ENCODE measurements at regions not wholly inside any gene's neighbourhood (a gene's known extent, or its start where the extent isn't known, plus 50 kb on each side); places are given as distances from the start of the nearest gene placed in this dataset.

GRCh38 chr14:98754343-98755020, 517.5 kb downstream of the BCL11B start:
- DNase-seq: no peak

GRCh38 chr14:98756749-98757148, 515.2 kb downstream of the BCL11B start:
- DNase-seq: no peak

- DNase-seq: no peak
These were observed 513.6 kb downstream of the BCL11B start for GRCh38 chr14:98758440-98758839.

- DNase-seq: no peak
These were observed 510.0 kb downstream of the BCL11B start for GRCh38 chr14:98761993-98762392.

- no peak for DNase-seq
These were observed 505.2 kb downstream of the BCL11B start for GRCh38 chr14:98766818-98767217.

- no peak for DNase-seq
These were observed 502.7 kb downstream of the BCL11B start for GRCh38 chr14:98769326-98769725.

GRCh38 chr14:98770151-98770550, 501.8 kb downstream of the BCL11B start:
- no peak for DNase-seq

GRCh38 chr14:98773814-98774213, 498.2 kb downstream of the BCL11B start:
- no peak for DNase-seq

- no peak for DNase-seq
These were observed 496.1 kb downstream of the BCL11B start for GRCh38 chr14:98775892-98776291.

- no peak for DNase-seq
These were observed 489.9 kb downstream of the BCL11B start for GRCh38 chr14:98782062-98782461.

- DNase-seq: no peak
These were observed 486.4 kb downstream of the BCL11B start for GRCh38 chr14:98785578-98785977.

- no peak for DNase-seq
These were observed 485.5 kb downstream of the BCL11B start for GRCh38 chr14:98786456-98786855.

GRCh38 chr14:98791661-98792060, 480.3 kb downstream of the BCL11B start:
- no peak for DNase-seq

- DNase-seq: no peak
These were observed 479.8 kb downstream of the BCL11B start for GRCh38 chr14:98792171-98792570.

- DNase-seq: peak; percentile 15
These were observed 473.9 kb downstream of the BCL11B start for GRCh38 chr14:98798099-98798498.

GRCh38 chr14:98799891-98800290, 472.1 kb downstream of the BCL11B start:
- no peak for DNase-seq

- DNase-seq: no peak
These were observed 470.0 kb downstream of the BCL11B start for GRCh38 chr14:98802044-98802443.

- DNase-seq: no peak
These were observed 468.8 kb downstream of the BCL11B start for GRCh38 chr14:98803196-98803595.

GRCh38 chr14:98808494-98809407, 463.2 kb downstream of the BCL11B start:
- DNase-seq: no peak

GRCh38 chr14:98816195-98816594, 455.8 kb downstream of the BCL11B start:
- DNase-seq: no peak

GRCh38 chr14:98816720-98817119, 455.3 kb downstream of the BCL11B start:
- no peak for DNase-seq

GRCh38 chr14:98819132-98819866, 452.7 kb downstream of the BCL11B start:
- no peak for DNase-seq

GRCh38 chr14:98819867-98820206, 452.2 kb downstream of the BCL11B start:
- no peak for DNase-seq

GRCh38 chr14:98822917-98823316, 449.1 kb downstream of the BCL11B start:
- DNase-seq: no peak
